OCI-LY7 (cell line): ENCODE measurements at regions not wholly inside any gene's neighbourhood (a gene's known extent, or its start where the extent isn't known, plus 50 kb on each side); places are given as distances from the start of the nearest gene placed in this dataset.

ENCODE experiments used
- EZH2phosphoT487 ChIP-seq: fragments of 200-600 bp; sonication (generic); IDR thresholded peaks from 2 replicates; pipeline ENCODE4 v1.6.1; 2018; ENCODE audit warnings: low read depth, borderline replicate concordance, mild to moderate bottlenecking, mixed run types, antibody characterized with exemption, low read length, moderate library complexity, mixed read lengths
- TF ChIP-seq, protein P1 (sequence below): fragments of 200-600 bp; sonication (generic); conservative IDR thresholded peaks from 2 replicates; pipeline ENCODE4 v1.5.1; 2014; ENCODE audit warnings: mild to moderate bottlenecking, antibody characterized with exemption, low read length, moderate library complexity, mixed read lengths

- no peak for TF ChIP-seq EZH2phosphoT487
- TF ChIP-seq, protein P1, sequence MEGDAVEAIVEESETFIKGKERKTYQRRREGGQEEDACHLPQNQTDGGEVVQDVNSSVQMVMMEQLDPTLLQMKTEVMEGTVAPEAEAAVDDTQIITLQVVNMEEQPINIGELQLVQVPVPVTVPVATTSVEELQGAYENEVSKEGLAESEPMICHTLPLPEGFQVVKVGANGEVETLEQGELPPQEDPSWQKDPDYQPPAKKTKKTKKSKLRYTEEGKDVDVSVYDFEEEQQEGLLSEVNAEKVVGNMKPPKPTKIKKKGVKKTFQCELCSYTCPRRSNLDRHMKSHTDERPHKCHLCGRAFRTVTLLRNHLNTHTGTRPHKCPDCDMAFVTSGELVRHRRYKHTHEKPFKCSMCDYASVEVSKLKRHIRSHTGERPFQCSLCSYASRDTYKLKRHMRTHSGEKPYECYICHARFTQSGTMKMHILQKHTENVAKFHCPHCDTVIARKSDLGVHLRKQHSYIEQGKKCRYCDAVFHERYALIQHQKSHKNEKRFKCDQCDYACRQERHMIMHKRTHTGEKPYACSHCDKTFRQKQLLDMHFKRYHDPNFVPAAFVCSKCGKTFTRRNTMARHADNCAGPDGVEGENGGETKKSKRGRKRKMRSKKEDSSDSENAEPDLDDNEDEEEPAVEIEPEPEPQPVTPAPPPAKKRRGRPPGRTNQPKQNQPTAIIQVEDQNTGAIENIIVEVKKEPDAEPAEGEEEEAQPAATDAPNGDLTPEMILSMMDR, result no peak
These were observed 282.2 kb upstream of the FAR2 start for GRCh38 chr12:28866715-28867503.
